ENCODE measurements at regions not wholly inside any gene's neighbourhood (a gene's known extent, or its start where the extent isn't known, plus 50 kb on each side); places are given as distances from the start of the nearest gene placed in this dataset.

DNA sequence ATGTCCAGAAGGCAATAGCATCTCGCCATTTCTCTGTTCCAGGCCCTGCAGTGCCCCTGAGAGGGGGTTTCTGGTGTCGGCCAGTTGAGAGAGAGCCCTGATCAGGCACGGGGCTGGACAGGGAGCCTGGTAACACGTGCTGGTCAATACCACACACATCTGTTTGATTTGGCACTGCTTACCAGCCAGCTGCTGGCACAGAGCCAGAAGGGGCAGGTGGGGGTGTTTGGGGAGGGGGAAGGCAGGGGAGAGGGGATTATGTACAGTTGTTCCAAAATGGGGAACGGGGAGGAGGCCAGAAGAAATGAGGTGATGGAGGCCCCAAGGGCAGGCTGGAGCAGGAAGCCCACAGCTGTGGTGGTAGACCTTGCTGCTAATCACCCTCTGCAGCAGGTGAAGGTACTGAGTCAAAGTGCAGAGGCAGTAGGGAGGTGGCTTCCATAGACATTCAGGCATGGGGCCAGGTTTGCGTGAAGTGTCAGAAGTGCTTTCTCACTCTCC is 153.5 kb upstream of the LPP start:
- dilution Hi-C loops (cut with HindIII; ENCODE audit: low sequenced_read_pairs, unreplicated experiment) (no loop called here), in situ Hi-C loops (cut with MboI; ENCODE audit: low sequenced_read_pairs) (no loop called here), intact Hi-C loops (cut with micrococcal nuclease) (no loop called here)
- no peak overlapping the region for H4K8ac ChIP-seq (ENCODE audit: low read depth in 2 of 2, low read length in 2 of 2)
- TF ChIP-seq FOS (IDR thresholded peaks at IDR 0.05; ENCODE audit: low read depth, low read length) (no peak), MAFK (IDR thresholded peaks at IDR 0.05; ENCODE audit: low read depth, low read length) (no peak), CTCF (conservative IDR thresholded peaks at IDR 0.05; ENCODE audit: low read depth, low read length) (no peak), CEBPB (IDR thresholded peaks at IDR 0.05; ENCODE audit: low read depth, low read length) (no peak), RAD21 (IDR thresholded peaks at IDR 0.05; ENCODE audit: low read length) (no peak), NFE2L2 (IDR thresholded peaks at IDR 0.05; ENCODE audit: low read depth, low read length) (no peak), BHLHE40 (IDR thresholded peaks at IDR 0.05; ENCODE audit: low read depth, low read length) (no peak), MAZ (IDR thresholded peaks at IDR 0.05; ENCODE audit: borderline replicate concordance, low read depth, low read length) (no peak), POLR2A (IDR thresholded peaks at IDR 0.05; ENCODE audit: low read depth, low read length) (no peak), SMC3 (IDR thresholded peaks at IDR 0.05; ENCODE audit: low read depth, low read length) (no peak)
- TF ChIP-seq, protein P1, sequence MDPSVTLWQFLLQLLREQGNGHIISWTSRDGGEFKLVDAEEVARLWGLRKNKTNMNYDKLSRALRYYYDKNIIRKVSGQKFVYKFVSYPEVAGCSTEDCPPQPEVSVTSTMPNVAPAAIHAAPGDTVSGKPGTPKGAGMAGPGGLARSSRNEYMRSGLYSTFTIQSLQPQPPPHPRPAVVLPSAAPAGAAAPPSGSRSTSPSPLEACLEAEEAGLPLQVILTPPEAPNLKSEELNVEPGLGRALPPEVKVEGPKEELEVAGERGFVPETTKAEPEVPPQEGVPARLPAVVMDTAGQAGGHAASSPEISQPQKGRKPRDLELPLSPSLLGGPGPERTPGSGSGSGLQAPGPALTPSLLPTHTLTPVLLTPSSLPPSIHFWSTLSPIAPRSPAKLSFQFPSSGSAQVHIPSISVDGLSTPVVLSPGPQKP (IDR thresholded peaks at IDR 0.05; ENCODE audit: borderline replicate concordance, low read depth, low read length) = no peak
- TF ChIP-seq, protein P2, sequence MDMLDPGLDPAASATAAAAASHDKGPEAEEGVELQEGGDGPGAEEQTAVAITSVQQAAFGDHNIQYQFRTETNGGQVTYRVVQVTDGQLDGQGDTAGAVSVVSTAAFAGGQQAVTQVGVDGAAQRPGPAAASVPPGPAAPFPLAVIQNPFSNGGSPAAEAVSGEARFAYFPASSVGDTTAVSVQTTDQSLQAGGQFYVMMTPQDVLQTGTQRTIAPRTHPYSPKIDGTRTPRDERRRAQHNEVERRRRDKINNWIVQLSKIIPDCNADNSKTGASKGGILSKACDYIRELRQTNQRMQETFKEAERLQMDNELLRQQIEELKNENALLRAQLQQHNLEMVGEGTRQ (IDR thresholded peaks at IDR 0.05; ENCODE audit: low read depth, low read length) = no peak
- H3K14ac ChIP-seq (replicated peaks; ENCODE audit: low read depth, low read length) = no peak overlapping the region
- H3K4me1 ChIP-seq (ENCODE audit: control insufficient read depth, insufficient read depth, low read length) = no peaks in the 10 kb centered on the region
- no peak overlapping the region for H2BK20ac ChIP-seq (ENCODE audit: low read depth, low read length)
- no peaks in the 10 kb centered on the region for H3K36me3 ChIP-seq (ENCODE audit: control insufficient read depth, insufficient read depth, low read length)
- no peak overlapping the region for H3K23ac ChIP-seq (ENCODE audit: low read depth, low read length)
- ChIA-PET POLR2A (ENCODE audit: unreplicated experiment) (no interaction called here), CTCF (no interaction called here)
- no peak overlapping the region for H3K18ac ChIP-seq (ENCODE audit: low read depth, low read length)
- H3K27me3 ChIP-seq (ENCODE audit: control insufficient read depth, insufficient read depth, low read length) = no peaks in the 10 kb centered on the region; the same call in 1 of the 2 replicates
- no CpG with 5 or more reads among the region's 6 CpGs for WGBS, 2 experiments (ENCODE audit: extremely low coverage in 2 of 2, insufficient read length in 1 of 2)
- BruUV-seq (replicated peaks) = no TSS peak
- no peaks in the 10 kb centered on the region for H4K20me1 ChIP-seq (ENCODE audit: insufficient read depth, low read length)
- H2BK15ac ChIP-seq (ENCODE audit: low read depth, low read length) = no peak overlapping the region
- H3K4ac ChIP-seq (ENCODE audit: low read depth, low read length) = no peak overlapping the region
- no peak overlapping the region for H2AK5ac ChIP-seq (ENCODE audit: low read depth, low read length)
- H3K56ac ChIP-seq (ENCODE audit: extremely low read depth, insufficient read depth, low read length) = no peak overlapping the region
- H3K4me2 ChIP-seq (ENCODE audit: low read depth, low read length) = no peak overlapping the region
- ATAC-seq (ENCODE audit: low read depth) (no peak), DNase-seq (no peak)
- H2AFZ ChIP-seq (replicated peaks; ENCODE audit: low read length, poor library complexity) = no peak overlapping the region
- H3K79me1 ChIP-seq (ENCODE audit: low read depth in 1 of 2, low read length in 2 of 2) = no peaks in the 10 kb centered on the region
- H2BK120ac ChIP-seq (ENCODE audit: low read depth, low read length) = no peak overlapping the region
- no peak overlapping the region for H2BK5ac ChIP-seq (ENCODE audit: low read depth, low read length, poor library complexity, severe bottlenecking)
- H2AK9ac ChIP-seq (replicated peaks; ENCODE audit: low read depth, low read length, poor library complexity) = no peak overlapping the region
- no peak overlapping the region for H4K5ac ChIP-seq (ENCODE audit: low read depth, low read length)
- H3K27ac ChIP-seq (ENCODE audit: insufficient read depth, low read length) = no peak overlapping the region
- no peak overlapping the region for H3K9ac ChIP-seq (ENCODE audit: low read depth, low read length)
- H3K9me3 ChIP-seq (ENCODE audit: control insufficient read depth, insufficient read depth, low read length) = no peaks in the 10 kb centered on the region
- H4K91ac ChIP-seq (ENCODE audit: insufficient read depth, low read depth, low read length) = no peak overlapping the region
- H3K4me3 ChIP-seq (ENCODE audit: insufficient read depth, low read depth, low read length) = no peak overlapping the region
- H3K9me1 ChIP-seq (ENCODE audit: insufficient read depth, low read length) = no peaks in the 10 kb centered on the region; the same call in 1 of the 2 replicates

Data from IMR-90 (cell line).